Activated naive CD8-positive, alpha-beta T cell treated with anti-CD3 and anti-CD28 coated beads for 36 hours (primary cell): ENCODE measurements at regions not wholly inside any gene's neighbourhood (a gene's known extent, or its start where the extent isn't known, plus 50 kb on each side); places are given as distances from the start of the nearest gene placed in this dataset.

Experiments used
- DNase-seq: peaks from one replicate; pipeline ENCODE4 v3.0.0; 2021
- H3K27ac Mint-ChIP-seq: one replicate; pipeline ENCODE4 v1.8.0; 2022; ENCODE audit warnings: mild to moderate bottlenecking, moderate library complexity, mixed read lengths
- H3K27me3 Mint-ChIP-seq: one replicate; pipeline ENCODE4 v1.8.0; 2022; ENCODE audit warnings: mild to moderate bottlenecking, mixed read lengths
- H3K36me3 Mint-ChIP-seq: one replicate; pipeline ENCODE4 v1.8.0; 2021; ENCODE audit warnings: mild to moderate bottlenecking, mixed read lengths
- H3K4me1 Mint-ChIP-seq: one replicate; pipeline ENCODE4 v1.8.0; 2021; ENCODE audit warnings: mixed read lengths
- H3K4me3 Mint-ChIP-seq: one replicate; pipeline ENCODE4 v1.8.0; 2022; ENCODE audit warnings: mild to moderate bottlenecking, moderate library complexity, mixed read lengths
- H3K9me3 Mint-ChIP-seq: one replicate; pipeline ENCODE4 v1.8.0; 2022; ENCODE audit warnings: mixed read lengths

- H3K4me3 Mint-ChIP-seq, result no peak overlapping the region
- DNase-seq, result no peak
- H3K27ac Mint-ChIP-seq, result no peak overlapping the region
- H3K36me3 Mint-ChIP-seq, result no peaks in the 10 kb centered on the region
- H3K27me3 Mint-ChIP-seq, result no peaks in the 10 kb centered on the region
- no peaks in the 10 kb centered on the region for H3K4me1 Mint-ChIP-seq
- H3K9me3 Mint-ChIP-seq, result peaks cover 11% of the 10 kb centered on the region
Measured at GRCh38 chr19:27672309-27673047, 1540.5 kb downstream of the UQCRFS1 start.

GRCh38 chr19:27671876-27672275 is 1541.1 kb downstream of the UQCRFS1 start:
- peaks cover 11% of the 10 kb centered on the region for H3K9me3 Mint-ChIP-seq
- no peaks in the 10 kb centered on the region for H3K27me3 Mint-ChIP-seq

GRCh38 chr19:27660428-27660827 is 1552.5 kb downstream of the UQCRFS1 start:
- Mint-ChIP-seq H3K4me3 (no peak overlapping the region), H3K4me1 (no peaks in the 10 kb centered on the region), H3K36me3 (no peaks in the 10 kb centered on the region), H3K9me3 (peaks cover 34% of the 10 kb centered on the region), H3K27ac (no peak overlapping the region), H3K27me3 (no peaks in the 10 kb centered on the region)
- no peak for DNase-seq

More at GRCh38 chr19:27671876-27672275, 1541.1 kb downstream of the UQCRFS1 start:
- H3K4me3 Mint-ChIP-seq, result no peak overlapping the region
- H3K36me3 Mint-ChIP-seq, result no peaks in the 10 kb centered on the region
- no peaks in the 10 kb centered on the region for H3K4me1 Mint-ChIP-seq
- no peak overlapping the region for H3K27ac Mint-ChIP-seq
- DNase-seq, result no peak

- Mint-ChIP-seq H3K27ac (no peak overlapping the region), H3K4me3 (no peak overlapping the region), H3K4me1 (no peaks in the 10 kb centered on the region), H3K27me3 (no peaks in the 10 kb centered on the region), H3K36me3 (no peaks in the 10 kb centered on the region), H3K9me3 (peaks cover 44% of the 10 kb centered on the region)
- DNase-seq, result no peak
Measured at GRCh38 chr19:27657271-27658051, 1555.5 kb downstream of the UQCRFS1 start.

GRCh38 chr19:27654266-27654990 is 1558.5 kb downstream of the UQCRFS1 start:
- Mint-ChIP-seq H3K4me1 (no peaks in the 10 kb centered on the region), H3K36me3 (no peaks in the 10 kb centered on the region), H3K9me3 (peaks cover 55% of the 10 kb centered on the region), H3K27ac (no peak overlapping the region), H3K27me3 (no peaks in the 10 kb centered on the region), H3K4me3 (no peak overlapping the region)
- no peak for DNase-seq

GRCh38 chr19:27652796-27653195 is 1560.2 kb downstream of the UQCRFS1 start:
- H3K36me3 Mint-ChIP-seq, result no peaks in the 10 kb centered on the region
- H3K4me3 Mint-ChIP-seq, result no peak overlapping the region
- H3K27ac Mint-ChIP-seq, result no peak overlapping the region
- H3K9me3 Mint-ChIP-seq, result peaks cover 52% of the 10 kb centered on the region
- H3K4me1 Mint-ChIP-seq, result no peaks in the 10 kb centered on the region
- H3K27me3 Mint-ChIP-seq, result no peaks in the 10 kb centered on the region
- DNase-seq, result no peak

GRCh38 chr19:27652281-27652680 is 1560.7 kb downstream of the UQCRFS1 start:
- H3K9me3 Mint-ChIP-seq, result peaks cover 47% of the 10 kb centered on the region
- no peak for DNase-seq
- H3K4me1 Mint-ChIP-seq, result no peaks in the 10 kb centered on the region
- no peaks in the 10 kb centered on the region for H3K27me3 Mint-ChIP-seq
- no peak overlapping the region for H3K4me3 Mint-ChIP-seq
- H3K36me3 Mint-ChIP-seq, result no peaks in the 10 kb centered on the region
- no peak overlapping the region for H3K27ac Mint-ChIP-seq

GRCh38 chr19:27647423-27647822 is 1565.5 kb downstream of the UQCRFS1 start:
- Mint-ChIP-seq H3K27ac (no peak overlapping the region), H3K4me1 (no peaks in the 10 kb centered on the region), H3K36me3 (no peaks in the 10 kb centered on the region), H3K9me3 (peaks cover 28% of the 10 kb centered on the region), H3K4me3 (no peak overlapping the region), H3K27me3 (no peaks in the 10 kb centered on the region)
- DNase-seq, result no peak

GRCh38 chr19:27635401-27635800 is 1577.5 kb downstream of the UQCRFS1 start:
- Mint-ChIP-seq H3K36me3 (no peaks in the 10 kb centered on the region), H3K9me3 (peaks cover 24% of the 10 kb centered on the region), H3K4me3 (no peak overlapping the region), H3K4me1 (no peaks in the 10 kb centered on the region), H3K27me3 (no peaks in the 10 kb centered on the region), H3K27ac (no peak overlapping the region)
- DNase-seq, result no peak

GRCh38 chr19:27618006-27618405 is 1594.9 kb downstream of the UQCRFS1 start:
- H3K4me1 Mint-ChIP-seq, result no peaks in the 10 kb centered on the region
- no peak overlapping the region for H3K4me3 Mint-ChIP-seq
- H3K27me3 Mint-ChIP-seq, result no peaks in the 10 kb centered on the region
- H3K27ac Mint-ChIP-seq, result no peak overlapping the region
- DNase-seq, result no peak
- H3K9me3 Mint-ChIP-seq, result peaks cover 50% of the 10 kb centered on the region
- H3K36me3 Mint-ChIP-seq, result no peaks in the 10 kb centered on the region

- Mint-ChIP-seq H3K4me1 (no peaks in the 10 kb centered on the region), H3K27ac (no peak overlapping the region), H3K9me3 (peaks cover 18% of the 10 kb centered on the region), H3K4me3 (no peak overlapping the region), H3K36me3 (no peaks in the 10 kb centered on the region), H3K27me3 (no peaks in the 10 kb centered on the region)
- DNase-seq, result no peak
Measured at GRCh38 chr19:27580906-27581305, 1632.0 kb downstream of the UQCRFS1 start.
